HG02623 (cell line): ENCODE measurements at regions not wholly inside any gene's neighbourhood (a gene's known extent, or its start where the extent isn't known, plus 50 kb on each side); places are given as distances from the start of the nearest gene placed in this dataset.
"Not testable (repeated sequence)": the region's sequence is repeated elsewhere in the genome, so short reads cannot be mapped to it uniquely, and the experiment has no call there.

ENCODE experiments used
- ATAC-seq: cut with Tn5 transposase; IDR thresholded peaks from one replicate; pipeline ENCODE4 v1.9.1; 2021; ENCODE audit warnings: moderate library complexity; ENCODE audit not compliant: unreplicated experiment

DNA sequence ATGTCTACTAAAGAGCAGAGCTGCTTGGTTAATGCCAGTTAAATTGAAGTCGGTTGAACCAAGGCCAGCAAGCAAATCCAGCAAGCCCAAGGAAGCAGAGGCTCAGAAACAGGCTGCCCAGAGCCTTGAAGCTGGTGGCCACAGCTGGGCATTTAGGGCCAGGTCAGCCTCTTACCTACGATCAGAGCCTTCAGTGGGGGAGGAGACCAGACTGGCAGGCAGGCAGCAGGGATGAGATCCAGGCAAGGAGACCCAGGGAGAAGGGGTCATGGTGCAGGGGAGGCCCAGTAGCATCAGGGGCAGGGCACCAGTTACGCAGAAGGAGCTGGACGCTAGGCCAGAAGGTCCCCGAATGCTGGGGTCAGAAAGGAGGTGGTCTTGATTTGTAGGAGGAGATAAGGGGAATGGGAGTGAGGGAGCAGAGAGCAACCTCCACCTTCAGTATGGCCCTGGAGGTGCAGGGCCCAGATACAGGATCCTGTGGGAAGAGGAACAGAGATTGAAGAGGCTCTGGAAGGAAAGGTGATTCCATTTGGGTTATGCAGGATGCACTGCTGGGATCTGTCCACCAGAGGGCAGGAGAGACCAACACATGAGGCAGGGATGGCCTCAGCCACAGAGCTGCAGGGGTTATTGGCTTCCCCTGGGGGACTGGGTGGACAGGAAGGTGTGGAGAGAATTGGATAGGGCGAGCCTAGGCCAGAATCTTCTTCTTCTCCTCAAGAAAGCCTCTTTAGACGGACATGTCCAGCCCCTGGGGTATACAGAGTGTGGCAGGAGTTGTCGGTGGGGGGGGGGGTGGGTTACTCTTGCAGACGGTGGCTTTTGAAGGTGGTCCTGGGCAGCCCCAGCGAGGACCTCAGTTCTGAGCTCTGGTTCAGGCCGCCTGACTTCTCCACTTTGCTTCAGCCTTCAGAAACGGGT, 132.6 kb upstream of the PODXL start:
- ATAC-seq = peak; percentile 53

DNA sequence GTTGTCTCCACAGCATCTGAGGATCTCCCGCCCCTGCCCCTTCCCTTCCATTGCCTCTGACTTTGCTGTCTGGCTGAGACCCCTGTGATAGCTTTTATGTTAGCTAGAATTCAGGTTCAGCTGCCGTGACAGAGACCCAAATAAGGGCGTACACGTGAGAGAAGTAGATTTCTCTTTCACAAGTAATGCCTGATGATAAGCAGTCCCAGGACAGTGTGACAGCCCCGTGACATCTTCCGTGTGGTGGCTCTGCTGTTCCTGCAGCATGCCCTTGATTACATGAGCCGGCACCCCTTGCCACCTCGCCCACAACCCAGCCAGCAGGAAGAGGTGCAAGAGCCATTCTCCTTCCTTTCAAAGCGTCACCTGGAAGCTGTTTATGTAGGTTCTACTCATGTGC, 130.9 kb upstream of the PODXL start:
- ATAC-seq = no peak

DNA sequence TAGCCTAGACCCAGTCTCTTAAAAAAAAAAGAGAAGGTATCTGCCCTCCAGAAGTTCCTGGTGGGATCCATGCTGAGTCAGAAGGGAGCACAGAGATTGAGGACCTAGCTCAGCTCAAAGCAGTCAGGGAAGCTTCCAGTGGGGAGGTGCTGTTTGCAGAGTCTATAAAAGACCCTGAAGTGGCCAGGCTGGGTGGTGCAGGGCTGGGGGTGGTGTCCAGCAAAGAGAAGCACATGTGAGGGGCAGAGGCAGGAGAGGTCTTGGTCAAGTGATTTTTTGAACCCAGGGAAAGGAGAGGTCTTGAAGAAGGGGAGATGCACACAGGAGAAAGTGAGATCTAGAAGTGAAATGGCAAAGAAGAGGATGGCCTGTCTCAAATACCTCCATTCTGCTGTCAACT, 130.4 kb upstream of the PODXL start:
- no peak for ATAC-seq

DNA sequence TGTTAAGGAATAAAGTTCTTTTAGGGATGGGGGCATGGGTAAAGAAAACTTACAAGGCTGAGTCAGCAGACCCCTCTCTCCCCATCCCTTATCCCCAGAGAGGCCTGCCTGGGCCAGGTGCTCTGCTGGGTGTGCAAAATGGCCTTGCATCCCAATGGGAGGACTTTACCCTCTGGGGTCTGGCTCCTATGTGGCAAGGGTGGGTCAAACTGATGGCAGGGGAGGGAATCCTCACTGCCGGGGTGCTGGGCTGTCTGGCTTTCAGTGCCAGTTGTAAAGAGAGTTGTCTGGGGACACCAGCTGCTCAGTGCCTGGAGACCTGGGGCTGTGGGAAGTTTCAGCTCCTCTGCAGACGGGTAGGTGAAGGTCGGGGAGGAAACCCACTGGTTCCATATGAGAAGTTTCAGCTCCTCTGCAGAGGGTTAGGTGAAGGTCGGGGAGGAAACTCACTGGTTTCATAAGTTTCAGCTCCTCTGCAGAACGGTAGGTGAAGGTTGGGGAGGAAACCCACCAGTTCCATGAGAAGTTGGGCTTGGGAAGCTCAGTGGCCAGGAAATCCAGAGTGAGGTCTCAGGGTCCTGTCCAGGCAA, 127.2 kb upstream of the PODXL start:
- peak; percentile 47 for ATAC-seq

DNA sequence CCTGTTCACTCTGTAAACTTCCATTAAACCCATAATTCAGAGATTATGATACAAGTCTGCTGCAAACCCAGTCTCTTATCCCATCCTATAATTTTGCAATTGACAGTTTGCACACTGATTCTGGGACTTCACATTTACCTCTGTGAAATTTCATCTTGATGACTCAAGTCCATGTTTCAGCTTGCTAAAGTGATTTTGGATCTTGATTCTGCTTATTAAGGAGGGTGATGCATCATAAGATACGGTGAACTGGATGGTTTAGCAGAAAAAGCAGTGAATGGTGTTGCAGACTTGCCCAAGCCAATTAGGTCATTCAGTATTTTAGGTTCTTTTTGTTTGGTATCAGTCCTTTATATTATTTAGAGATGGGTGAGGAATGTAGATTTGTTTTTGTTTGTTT, 125.5 kb upstream of the PODXL start:
- ATAC-seq = no peak

DNA sequence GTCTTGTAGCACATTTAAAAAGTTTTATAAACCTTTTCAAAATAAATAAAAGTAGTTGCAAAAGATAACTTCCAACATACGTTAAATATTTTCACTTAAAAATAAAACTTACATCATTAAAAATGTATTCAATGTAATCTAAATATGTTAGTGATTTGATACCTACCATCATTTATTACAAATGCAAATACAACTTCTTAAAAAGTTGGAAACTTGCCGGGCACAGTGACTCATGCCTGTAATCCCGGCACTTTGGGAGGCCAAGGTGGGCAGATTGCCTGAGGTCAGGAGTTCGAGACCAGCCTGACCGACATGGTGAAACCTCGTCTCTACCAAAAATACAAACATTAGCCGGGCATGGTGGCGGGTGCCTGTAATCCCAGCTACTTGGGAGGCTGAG, 122.6 kb upstream of the PODXL start:
- ATAC-seq = not testable (repeated sequence)

DNA sequence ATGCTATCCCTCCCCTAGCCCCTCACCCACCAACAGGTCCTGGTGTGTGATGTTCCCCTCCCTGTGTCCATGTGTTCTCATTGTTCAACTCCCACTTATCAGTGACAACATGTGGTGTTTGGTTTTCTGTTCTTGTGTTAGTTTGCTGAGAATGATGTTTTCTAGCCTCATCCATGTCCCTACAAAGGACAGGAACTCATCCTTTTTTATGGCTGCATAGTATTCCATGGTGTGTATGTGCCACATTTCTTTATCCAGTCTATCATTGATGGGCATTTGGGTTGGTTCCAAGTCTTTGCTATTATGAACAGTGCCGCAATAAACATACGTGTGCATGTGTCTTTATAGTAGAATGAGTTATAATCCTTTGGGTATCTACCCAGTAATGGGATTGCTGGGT, 120.4 kb upstream of the PODXL start:
- ATAC-seq = not testable (repeated sequence)

DNA sequence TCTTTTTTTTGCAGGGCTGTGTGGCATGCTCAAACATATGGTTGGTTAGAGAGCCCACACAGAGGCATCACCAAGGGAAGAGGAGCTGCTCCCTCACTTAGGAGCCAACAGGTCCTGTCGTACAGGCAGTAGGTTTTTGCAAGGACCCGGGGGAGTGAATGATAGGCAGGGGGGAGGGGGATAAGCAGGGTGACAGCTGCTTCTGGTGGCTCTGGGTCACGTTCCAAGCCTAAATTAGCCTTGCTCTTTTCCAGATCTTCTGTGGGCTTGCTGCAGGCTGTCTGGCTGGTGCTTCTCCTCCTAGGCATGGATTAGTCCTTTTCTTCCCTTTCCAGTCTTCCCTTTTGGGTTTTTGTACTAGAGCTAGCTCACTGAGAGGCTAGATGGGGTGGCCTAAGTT, 117.7 kb upstream of the PODXL start:
- no peak for ATAC-seq

DNA sequence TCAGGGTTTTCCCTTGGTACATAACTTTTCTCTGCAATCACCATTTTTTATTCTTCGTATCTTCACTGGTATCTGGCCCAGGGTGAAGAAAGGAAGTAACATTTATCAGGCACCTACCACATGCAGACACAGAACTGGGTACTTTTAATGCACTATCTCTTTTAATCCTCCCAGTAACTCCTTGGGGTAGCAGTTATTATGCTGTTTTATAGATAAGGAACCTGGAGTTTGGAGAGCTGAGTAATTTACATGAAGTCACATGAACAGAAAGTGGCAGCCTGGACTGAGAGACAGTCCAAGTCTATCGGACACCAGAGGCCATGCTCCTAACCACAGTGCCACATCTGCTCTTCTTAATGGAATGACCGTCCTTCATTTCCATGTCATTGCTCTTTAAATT, 117.1 kb upstream of the PODXL start:
- ATAC-seq = no peak

DNA sequence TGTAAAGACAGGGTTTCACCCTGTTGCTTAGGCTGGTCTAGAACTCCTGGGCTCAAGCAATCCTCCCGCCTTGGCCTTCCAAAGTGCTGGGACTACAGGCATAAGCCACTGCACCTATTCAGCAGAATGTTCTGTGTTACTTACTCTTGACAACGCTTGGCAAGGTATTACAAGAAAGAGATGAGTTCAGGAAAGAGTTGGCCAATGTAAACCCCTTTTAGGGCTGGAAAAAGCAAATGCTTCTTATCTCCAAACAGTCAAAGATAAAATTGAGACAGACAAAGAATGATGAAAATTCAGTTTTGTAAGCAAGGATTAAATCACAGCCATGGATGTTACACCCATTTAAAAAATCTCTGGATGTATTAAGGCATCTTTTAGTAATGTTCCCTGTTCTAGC, 114.0 kb upstream of the PODXL start:
- ATAC-seq = no peak

DNA sequence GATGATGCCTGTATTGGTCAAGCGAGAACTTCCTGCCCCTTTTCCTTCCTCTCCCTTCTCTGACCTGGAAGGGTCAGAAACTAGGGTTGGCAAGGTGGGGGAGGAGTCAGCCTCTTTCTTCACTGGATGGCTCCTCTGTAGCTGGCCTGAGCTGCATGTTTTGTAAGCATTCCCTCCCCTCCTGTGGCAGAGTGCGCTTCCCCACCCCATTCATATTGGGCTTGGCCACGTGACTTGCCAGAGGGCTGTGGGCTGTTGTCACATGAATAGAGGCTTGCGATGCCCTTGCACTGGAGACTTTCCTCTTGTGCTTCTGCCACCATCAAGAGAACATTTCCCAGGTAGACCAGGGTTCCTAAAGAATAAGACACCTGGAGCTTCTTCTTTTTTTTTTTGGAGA, 111.3 kb upstream of the PODXL start:
- ATAC-seq = no peak

DNA sequence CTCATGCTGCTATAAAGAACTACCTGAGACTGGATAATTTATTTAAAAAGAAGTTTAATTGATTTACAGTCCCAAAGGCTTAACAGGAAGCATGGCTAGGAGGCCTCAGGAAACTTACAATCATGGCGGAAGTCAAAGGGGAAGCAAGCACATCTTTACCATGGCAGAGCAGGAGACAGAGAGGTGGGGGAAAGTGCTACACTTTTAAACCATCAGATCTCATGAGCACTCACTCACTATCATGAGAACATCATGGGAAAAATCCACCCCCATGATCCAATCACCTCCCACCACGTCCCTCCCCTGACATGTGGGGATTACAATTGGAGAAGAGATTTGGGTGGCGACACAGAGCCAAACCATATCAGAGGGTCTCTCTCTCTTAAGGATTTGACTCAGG, 108.6 kb upstream of the PODXL start:
- ATAC-seq = no peak

DNA sequence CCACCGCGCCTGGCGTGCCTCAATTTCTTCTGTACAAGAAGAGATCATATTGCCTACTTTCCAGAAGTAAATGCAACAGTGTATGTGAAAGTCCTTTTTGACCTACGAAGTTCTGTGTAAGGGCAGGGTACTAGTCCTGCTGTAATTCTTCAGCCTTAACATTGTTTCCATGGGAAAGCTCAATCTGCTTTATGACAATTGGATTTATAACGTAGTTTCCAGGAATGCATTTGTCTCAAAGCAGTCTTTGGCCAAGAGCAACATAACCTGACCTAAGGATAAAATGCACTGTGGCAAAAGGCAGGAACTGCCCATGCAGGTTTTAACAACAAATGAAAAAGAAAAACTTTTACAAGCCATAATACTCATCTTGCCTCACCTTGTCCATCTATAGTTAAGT, 108.1 kb upstream of the PODXL start:
- ATAC-seq = no peak

DNA sequence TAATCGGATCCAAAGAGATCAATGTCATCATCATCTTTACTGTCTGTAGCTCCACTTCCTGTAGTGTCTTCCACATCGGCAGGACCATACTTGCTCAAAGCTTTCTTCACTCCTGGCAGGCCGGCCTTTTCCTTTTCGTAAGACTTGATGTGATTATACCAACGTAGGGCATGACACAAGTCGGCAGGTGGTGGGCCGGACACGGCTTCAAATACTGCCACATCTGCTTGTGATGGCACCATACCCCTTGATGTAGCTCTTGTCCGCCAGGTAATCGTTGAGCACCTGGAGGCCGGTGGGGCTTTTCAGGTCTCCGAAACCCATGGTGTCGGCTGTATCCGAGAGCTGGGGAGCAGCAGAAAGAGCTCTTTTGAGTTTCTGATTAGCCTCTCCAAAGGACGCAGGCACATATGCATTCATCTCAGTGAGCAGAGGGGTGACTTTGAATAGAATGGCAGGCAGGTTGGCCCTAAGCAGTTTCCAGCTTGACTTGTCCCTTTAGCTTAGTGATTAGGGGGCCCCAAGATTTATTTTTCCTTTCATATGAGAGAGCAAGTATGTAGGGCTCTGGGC, 106.0 kb upstream of the PODXL start:
- not testable (repeated sequence) for ATAC-seq

DNA sequence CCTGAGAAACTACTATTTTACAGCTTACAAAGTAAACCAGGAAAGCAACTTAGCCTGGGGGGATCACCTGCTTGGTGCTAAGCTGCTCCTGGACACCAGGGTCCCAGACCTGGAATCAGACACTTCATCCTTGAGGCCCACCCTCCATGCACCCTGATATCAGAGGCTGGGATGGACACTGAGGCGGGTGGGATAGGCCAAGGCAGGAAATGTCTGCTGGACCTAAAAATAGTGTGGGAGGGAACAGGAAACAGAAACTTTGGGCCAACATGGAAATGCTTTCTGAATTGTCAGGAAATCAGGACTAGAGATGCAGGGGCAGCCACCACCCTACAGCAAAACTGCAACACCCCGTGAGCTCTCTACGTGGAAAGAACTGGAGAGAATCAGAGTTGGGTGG, 101.5 kb upstream of the PODXL start:
- no peak for ATAC-seq

DNA sequence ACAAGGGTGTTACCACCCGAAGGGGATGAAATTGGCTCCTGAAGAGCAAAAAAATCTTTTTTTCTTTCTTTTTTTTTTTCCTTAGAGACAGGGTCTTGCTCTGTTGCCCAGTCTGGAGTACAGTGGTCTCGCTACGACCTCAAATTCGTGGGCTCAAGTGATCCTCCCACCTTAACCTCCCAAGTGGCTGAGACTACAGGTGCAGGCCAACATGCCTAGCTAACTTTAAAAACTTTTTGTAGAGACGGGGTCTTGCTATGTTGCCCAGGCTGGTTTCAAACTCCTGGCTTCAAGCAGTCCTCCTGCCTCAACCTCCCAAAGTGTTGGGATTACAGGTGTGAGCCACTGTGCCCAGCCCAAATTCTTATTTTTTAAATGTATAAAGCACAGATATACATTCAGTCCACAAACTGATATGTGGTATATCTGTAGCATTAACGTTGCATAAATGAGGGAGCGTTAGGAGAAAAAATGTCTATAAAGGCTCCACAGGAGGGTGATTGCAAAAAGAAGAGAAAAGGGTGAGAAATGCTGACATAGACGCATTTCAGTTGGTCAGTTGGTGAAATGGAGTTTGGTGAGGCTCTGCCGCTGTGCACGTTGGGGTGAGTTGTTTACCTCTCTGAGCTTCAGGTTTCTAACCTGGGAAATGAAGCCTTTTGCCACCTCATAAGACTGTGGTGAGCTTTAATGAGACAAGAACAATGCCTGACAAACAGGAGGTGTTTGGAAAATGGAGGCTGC, 100.7 kb upstream of the PODXL start:
- no peak for ATAC-seq

DNA sequence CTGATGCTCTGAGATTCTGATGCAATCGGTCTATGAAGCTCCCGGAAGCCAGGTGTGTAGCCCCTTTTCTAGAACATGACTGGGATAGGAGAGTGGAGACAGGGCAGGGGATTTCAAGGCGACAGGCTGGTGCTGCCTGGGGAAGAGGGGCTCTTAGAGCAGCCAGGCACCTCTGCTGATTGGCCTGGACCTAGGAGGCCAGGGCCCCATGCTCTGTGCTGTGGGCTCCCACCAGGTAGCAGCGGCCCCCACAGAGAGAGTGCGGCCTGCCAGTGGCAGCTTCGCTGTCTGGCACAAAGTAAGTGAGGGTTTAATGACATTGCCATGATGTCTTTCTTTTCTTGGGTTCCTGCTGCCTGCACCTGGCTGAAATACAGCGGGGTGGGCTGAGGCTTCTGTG, 99.4 kb upstream of the PODXL start:
- ATAC-seq = no peak

DNA sequence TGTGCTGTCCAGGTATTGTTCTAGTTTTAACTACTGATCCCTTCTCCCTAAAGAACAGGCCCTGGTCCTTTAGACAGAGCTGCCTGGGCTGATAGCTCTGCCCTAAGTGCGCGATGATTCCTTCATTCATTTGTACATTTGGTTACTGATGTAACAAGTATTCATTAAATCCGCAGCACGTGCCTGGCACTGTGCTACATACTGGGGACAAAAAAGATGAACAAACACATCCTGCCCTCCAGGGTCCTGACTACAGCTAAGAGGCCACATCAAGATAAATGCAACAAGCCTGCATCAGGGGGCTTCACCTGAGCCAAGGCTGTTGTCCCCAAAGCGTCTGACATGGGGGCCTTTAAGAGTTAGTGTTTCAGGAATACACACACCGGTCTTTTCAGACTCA, 99.0 kb upstream of the PODXL start:
- ATAC-seq = no peak

DNA sequence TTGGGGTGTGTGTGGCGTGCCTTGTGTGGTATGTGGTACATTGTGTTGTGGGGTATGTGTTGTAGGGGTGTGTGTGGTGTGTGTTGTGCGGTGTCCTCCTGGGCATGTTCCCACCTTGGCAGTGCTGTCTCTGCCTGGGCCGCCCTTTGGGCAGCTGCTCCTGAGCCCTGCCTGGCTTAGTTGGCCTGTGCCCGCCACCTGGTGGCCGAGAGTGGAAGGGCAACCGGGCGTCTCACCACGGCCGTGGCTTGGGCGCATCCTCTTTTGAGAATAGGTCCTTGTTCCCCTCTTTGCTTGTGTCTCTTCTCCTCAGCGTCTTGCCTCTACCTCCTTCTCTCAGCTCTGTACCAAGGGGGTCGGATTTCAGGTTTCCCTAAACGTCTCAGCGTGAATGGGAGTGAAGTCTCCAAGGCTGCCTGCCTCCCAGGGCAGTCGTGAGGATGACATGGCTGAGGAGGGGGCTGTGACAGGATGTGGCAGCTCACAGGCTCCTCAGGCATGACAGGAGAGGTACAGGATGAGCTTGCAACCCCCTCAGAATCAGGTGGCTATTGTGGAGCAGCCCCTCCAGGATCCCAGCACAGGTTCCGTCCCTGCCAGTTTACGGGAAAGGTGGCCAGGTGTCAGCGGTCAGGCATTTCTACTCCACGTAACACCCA, 98.4 kb upstream of the PODXL start:
- peak; percentile 82 for ATAC-seq

DNA sequence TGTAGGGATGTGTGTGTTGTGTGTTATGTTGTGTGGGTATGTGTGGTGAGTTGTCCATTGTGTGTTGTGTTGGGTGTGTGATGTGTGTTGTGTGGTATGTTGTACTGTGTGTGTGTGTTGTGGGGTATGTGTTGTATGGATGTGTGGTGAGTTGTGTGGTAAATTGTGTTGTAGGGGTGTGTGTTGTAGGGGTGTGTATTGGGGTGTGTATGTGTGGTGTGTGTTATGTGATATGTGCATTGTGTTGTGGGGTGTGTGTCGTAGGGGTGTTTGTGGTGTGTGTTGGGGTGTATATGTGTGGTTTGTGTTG, 97.8 kb upstream of the PODXL start:
- no peak for ATAC-seq
